NCI-H510A treated with DMSO at 0.1 percent for 48 hours (cell line): ENCODE measurements at regions not wholly inside any gene's neighbourhood (a gene's known extent, or its start where the extent isn't known, plus 50 kb on each side); places are given as distances from the start of the nearest gene placed in this dataset.
"Not testable (repeated sequence)": the region's sequence is repeated elsewhere in the genome, so short reads cannot be mapped to it uniquely, and the experiment has no call there.

Source experiments
- DNase-seq: peaks from one replicate; lab custom pipeline; 2025; lab: John Stamatoyannopoulos, UW

DNA sequence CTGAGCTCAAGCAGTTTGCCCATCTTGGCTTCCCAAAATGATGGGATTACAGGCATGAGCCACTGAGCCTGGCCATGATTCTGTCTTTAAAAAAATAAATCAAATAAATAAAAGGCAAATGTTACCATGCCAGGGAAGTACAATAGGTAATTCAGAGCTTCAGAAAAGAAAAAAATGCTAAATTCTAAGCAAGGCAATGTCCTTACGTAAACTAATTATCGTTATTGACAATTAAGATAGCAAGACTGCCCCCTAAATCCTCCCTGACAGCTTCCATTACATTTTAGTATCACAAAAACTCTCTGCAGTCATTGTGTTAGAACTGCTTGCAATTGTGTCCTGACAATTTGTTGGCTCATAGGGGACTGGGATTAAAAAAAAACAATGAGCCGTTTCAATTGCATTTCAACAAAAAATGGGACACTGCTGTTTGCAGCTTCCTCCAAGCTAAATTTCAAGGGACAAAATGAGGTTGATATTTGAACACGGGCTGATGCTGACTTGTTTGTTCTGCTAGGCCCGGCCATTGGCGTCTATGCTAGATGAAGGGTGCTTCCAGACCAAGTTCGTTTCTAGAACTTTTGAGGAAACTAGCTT lies 88.9 kb downstream of the MOGAT1 start:
- no peak for DNase-seq

DNA sequence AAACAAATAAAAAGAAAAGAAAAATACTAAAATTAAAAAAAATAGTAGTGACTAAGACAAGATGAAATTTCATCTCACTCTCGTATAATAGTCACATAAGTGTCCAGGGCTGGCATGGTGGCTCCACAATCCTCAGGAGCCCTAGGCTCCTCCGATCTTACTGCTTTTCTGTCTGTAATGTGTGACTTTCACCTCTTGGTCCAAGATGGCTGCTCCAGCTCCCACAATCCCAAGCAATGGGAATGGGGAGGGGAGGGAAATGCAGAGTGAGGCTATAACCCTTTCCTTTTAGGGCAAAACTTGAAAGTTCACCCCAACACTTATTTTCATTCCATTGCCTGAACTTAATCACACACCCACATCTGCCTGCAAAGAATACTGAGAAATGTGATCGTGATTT lies 90.4 kb downstream of the MOGAT1 start:
- DNase-seq, result no peak

DNA sequence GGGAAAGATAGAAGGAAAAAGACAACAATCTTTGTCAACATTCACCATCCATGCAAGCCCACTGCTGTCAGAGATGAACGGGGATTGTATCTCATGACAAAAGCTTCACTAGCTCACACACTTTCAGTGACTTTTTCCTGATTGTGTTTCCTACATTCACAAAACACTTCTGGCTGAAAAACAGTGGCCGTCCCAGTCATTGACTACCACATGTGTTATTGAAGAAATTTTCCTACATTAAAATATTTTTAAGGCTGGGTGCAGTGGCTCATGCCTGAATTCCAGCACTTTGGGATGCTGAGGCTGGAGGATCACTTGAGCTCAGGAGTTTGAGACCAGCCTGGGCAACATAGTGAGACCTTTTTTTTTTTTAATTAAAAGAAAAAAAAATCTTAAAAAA lies 90.9 kb downstream of the MOGAT1 start:
- DNase-seq, result no peak

DNA sequence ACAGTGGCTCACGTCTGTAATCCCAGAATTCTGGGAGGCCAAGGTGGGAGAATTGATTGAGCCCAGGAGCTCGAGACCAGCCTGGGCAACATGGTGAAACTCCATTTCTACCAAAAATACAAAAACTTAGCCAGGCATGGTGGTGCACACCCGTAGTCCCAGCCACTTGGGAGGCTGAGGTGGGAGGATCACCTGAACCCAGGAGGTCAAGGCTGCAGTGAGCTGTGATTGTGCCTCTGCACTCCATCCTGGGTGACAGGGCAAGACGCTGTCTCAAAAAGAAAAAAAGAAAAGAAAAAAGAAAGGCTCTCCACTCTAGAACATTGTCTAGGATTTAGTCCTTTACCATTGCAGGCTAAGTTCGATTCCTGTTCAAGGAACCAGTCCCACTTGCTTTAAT lies 94.4 kb downstream of the MOGAT1 start:
- DNase-seq, result not testable (repeated sequence)

DNA sequence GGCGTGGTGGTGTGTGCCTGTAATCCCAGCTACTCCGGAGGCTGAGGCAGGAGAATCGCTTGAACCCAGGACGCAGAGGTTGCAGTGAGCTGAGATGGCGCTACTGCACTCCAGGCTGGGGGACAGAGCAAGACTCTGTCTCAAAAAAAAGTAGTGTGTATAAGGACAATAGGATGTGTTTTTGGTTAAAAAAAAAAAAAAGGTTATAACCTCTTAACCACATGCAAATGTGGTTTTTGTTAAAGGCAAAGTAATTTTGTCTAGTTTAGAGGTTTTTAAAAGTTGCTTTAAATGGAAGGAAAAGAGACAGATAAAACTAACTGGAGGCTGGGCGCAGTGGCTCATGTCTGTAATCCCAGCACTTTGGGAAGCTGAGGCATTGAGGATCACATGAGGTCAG lies 92.8 kb upstream of the ACSL3 start:
- DNase-seq, result not testable (repeated sequence)

- DNase-seq, result no peak
These were observed 91.4 kb upstream of the ACSL3 start for GRCh38 chr2:222769446-222769845.

DNA sequence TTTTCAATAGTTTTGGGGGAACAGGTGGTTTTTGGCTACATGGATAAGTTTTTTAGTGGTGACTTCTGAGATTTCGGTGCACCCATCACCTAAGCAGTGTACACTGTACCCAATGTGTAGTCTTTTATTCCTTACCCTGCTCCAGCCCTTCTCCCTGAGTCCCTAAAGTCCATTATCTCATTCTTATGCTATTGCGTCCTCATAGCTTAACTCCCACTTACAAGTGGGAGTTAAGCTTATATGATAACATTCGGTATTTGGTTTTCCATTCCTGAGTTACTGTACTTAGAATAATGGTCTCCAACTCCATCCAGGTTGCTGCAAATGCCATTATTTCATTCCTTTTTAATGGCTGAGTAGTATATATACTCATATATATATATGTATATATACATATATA lies 90.9 kb upstream of the ACSL3 start:
- no peak for DNase-seq

- DNase-seq, result no peak
These were observed 89.0 kb upstream of the ACSL3 start for GRCh38 chr2:222771832-222772231.

GRCh38 chr2:222774941-222775340 lies 85.9 kb upstream of the ACSL3 start:
- no peak for DNase-seq

GRCh38 chr2:222776792-222777191 lies 84.0 kb upstream of the ACSL3 start:
- no peak for DNase-seq

DNA sequence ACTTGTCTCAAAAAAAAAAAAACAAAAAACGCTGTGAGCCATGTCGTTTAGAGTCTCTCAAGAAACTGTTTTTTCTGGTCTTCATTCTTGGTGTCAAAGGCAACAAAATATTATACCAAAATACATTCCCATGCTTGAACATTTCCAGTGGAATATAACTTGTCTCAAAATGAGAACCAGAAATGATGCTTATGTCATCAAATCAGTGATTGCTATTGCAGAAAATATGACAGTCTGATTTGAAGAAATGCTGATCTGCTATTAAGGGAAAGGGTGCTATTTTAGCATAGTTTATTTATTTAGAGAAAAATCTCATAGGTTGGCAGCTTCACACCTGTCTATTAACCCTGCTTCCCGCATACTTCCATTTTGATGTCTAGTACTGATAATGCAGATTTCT lies 82.4 kb upstream of the ACSL3 start:
- no peak for DNase-seq

DNA sequence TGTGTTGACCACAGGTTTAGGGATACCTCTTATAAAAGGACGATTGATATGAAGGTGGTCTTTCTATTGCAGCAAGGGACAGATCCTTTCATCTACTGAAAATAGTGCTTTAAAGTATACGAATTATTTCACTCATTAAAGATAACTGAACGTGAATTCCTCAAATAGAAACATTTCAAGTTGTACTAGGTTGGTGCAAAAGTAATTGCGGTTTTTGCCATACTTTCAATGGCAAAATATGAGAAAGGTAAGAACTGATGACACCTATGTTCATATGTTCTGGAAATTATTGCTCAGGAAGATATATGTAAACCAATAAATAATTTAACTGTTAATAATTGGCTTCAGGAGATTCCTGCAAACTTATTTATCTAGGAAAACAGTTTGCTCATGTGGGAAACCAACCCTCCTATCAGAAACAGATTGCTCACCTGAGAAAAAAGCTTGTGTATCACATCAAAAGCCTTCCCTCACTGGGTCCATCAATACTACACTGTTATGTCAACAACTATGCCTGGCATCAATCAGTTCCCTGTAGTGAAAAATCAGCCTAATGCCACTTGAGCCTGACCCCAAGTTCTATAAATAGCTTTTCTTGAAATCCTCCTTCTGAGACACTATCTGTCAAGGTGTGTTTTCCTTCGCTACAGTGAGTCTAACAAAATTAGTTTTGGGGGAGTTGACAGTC lies 81.5 kb upstream of the ACSL3 start:
- DNase-seq, result no peak

GRCh38 chr2:222780051-222780450 lies 80.8 kb upstream of the ACSL3 start:
- DNase-seq, result no peak

- no peak for DNase-seq
These were observed 78.6 kb upstream of the ACSL3 start for GRCh38 chr2:222782201-222782730.

DNA sequence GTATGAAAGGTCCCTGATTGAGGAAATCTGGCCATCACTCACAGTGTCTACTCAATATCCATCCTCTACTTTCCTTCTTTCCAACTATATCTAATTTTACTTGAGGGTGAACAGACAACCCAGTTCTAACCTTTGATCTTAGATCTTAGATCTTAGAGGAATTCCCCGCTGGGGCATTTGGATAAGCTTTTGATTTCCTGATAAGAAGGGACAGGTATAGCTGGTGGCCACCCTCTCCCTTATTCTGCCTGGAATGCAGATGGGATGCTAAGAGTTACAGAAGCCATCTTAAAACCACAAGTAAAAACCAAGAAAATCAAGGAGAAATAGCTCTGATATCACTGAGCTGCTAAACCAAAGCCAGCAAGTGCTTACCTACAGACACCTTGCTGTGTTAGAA lies 77.2 kb upstream of the ACSL3 start:
- DNase-seq, result no peak

- no peak for DNase-seq
These were observed 69.9 kb upstream of the ACSL3 start for GRCh38 chr2:222790932-222791331.

DNA sequence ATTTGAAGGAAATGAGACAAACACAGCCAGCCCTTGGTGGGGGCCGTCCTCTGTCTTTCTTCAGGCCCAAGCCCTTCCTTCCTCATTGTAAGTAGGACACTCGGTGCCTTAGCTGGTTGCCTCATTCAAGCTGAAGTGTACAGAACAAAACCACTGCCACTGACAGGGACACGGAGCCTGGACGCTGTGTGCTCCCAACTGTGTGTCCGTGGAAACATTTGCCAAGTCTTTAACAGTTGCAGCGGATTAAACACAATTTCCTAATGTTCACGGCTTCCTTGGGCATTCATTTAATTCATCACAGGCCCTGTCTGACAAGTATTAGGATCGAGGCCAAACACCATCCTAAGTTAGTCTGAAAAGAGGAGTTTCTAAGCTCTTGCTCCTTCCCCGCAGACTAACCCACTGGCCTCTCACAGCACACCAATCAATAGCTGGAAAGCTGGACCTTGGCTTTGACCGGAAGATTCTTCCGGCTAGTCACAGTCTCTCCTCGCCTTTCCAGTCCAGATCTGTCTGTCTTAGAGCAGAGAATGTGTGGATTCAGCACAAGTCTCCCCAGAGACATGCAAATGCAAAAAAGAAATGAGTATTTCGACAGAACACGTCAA lies 68.7 kb upstream of the ACSL3 start:
- no peak for DNase-seq

DNA sequence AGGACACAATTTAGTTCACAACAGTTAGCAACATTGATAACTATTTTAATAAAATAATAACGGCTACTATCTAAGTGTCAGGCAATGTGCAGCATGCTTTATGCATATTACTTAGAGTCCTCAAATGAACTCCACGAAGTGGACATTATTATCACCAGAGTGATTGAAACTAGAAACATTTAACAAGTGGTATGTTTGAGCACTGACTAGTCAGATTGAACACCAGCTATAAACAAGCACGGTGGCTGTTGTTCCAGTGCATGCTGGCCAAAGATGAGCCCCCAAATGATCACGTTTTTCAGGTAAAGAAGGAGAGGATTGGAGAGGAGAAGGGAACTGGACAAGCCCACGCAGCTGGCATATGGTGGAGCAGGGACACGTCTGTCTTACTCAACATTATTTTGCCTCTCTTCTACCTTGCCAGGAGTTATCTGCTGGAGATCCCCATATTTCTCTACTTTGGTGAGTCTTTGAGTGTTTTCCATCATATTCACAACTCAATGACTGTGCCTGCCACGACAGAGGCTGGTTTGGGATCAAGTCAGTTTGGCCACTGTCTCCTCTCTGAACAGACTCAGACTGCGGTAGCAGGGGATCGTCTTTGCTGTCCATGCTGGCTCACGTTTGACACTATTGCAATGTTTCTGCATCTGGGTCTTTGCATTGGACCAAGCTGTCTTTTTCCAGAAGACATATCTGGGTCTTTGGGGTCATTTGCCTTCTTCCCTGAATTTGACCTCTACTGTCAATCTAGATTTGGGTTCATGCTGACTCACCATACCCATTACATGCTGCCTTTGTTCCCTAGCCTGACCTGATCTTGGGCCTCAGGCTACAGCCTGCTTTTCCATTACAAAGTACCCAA lies 66.0 kb upstream of the ACSL3 start:
- DNase-seq, result no peak

GRCh38 chr2:222795450-222796357 lies 65.1 kb upstream of the ACSL3 start:
- no peak for DNase-seq

GRCh38 chr2:222796413-222797103 lies 64.3 kb upstream of the ACSL3 start:
- peak; percentile 71 for DNase-seq

GRCh38 chr2:222797261-222797660 lies 63.6 kb upstream of the ACSL3 start:
- DNase-seq, result peak; percentile 33
